ENCODE measurements at regions not wholly inside any gene's neighbourhood (a gene's known extent, or its start where the extent isn't known, plus 50 kb on each side); places are given as distances from the start of the nearest gene placed in this dataset.

- TF ChIP-seq CTCF (IDR thresholded peaks at IDR 0.05), result no peak
- TF ChIP-seq POLR2AphosphoS5 (IDR thresholded peaks at IDR 0.05), result no peak
- no peak for TF ChIP-seq POLR2A (IDR thresholded peaks at IDR 0.05)
These were observed 211.0 kb upstream of the ADGRL3 start for GRCh38 chr4:60989141-60989540.
